HEK293 (cell line): ENCODE measurements at regions not wholly inside any gene's neighbourhood (a gene's known extent, or its start where the extent isn't known, plus 50 kb on each side); places are given as distances from the start of the nearest gene placed in this dataset.

Source experiments
- CTCF ChIA-PET: fragments of 350-600 bp; formaldehyde crosslinking; extraction: SDS; loops from one replicate; lab custom pipeline; 2021; ENCODE audit warnings: antibody characterized with exemption; lab: Yijun Ruan, JAX
- POLR2A ChIA-PET: fragments of 300-600 bp; formaldehyde crosslinking; extraction: SDS; loops from one replicate; lab custom pipeline; 2020; ENCODE audit warnings: antibody characterized with exemption, inconsistent platforms; lab: Yijun Ruan, JAX
- H3K27ac ChIP-seq: fragments of 200-500 bp; sonication (Bioruptor generic); 2 replicates; pipeline ENCODE4 v1.5.1; 2014; ENCODE audit warnings: low read depth, low read length, control low read depth, inconsistent platforms; ENCODE audit errors: extremely low read depth
- H3K36me3 ChIP-seq, 2 experiments: fragments of 200-500 bp in 1 of 2; sonication (Bioruptor generic) in 1 of 2; 1 replicate in 1 of 2; 2 replicates in 1 of 2; pipeline ENCODE4 v1.5.1; 2014 to 2017; ENCODE audit warnings: inconsistent platforms in 2 of 2, low read length in 2 of 2; ENCODE audit not compliant: control insufficient read depth in 2 of 2, insufficient read depth in 1 of 2
- H3K4me1 ChIP-seq: fragments of 200-500 bp; sonication (Bioruptor generic); 2 replicates; pipeline ENCODE4 v1.5.1; 2014; ENCODE audit warnings: mild to moderate bottlenecking, low read length, inconsistent platforms; ENCODE audit not compliant: control insufficient read depth, insufficient read depth
- H3K4me3 ChIP-seq: 2 replicates; pipeline ENCODE4 v1.5.1; 2011; ENCODE audit warnings: low read depth, mild to moderate bottlenecking, control low read depth, low read length, moderate library complexity
- H3K9me3 ChIP-seq: fragments of 200-500 bp; sonication (Bioruptor generic); 2 replicates; pipeline ENCODE4 v1.5.1; 2014; ENCODE audit warnings: low read depth, low read length, inconsistent platforms; ENCODE audit not compliant: control insufficient read depth, insufficient read depth
- GFI1B ChIP-seq: fragments of 450-650 bp; formaldehyde crosslinking; IDR thresholded peaks from 2 replicates; pipeline ENCODE4 v1.5.1; 2016; ENCODE audit warnings: missing biosample characterization, missing genetic modification characterization
- KLF9 ChIP-seq: fragments of 450-650 bp; formaldehyde crosslinking; IDR thresholded peaks from 2 replicates; pipeline ENCODE4 v1.5.1; 2016; ENCODE audit warnings: missing biosample characterization, missing genetic modification characterization, low read depth
- PRDM2 ChIP-seq: fragments of 450-650 bp; formaldehyde crosslinking; IDR thresholded peaks from 2 replicates; pipeline ENCODE4 v1.5.1; 2016; ENCODE audit warnings: missing biosample characterization, missing genetic modification characterization, borderline replicate concordance
- RBAK ChIP-seq: fragments of 450-650 bp; formaldehyde crosslinking; IDR thresholded peaks from 2 replicates; pipeline ENCODE4 v1.5.1; 2016; ENCODE audit warnings: missing biosample characterization, missing genetic modification characterization
- ZBTB1 ChIP-seq: fragments of 450-650 bp; formaldehyde crosslinking; IDR thresholded peaks from 2 replicates; pipeline ENCODE4 v1.5.1; 2016; ENCODE audit warnings: missing biosample characterization, missing genetic modification characterization
- ZBTB48 ChIP-seq: fragments of 450-650 bp; formaldehyde crosslinking; IDR thresholded peaks from 2 replicates; pipeline ENCODE4 v1.5.1; 2016; ENCODE audit warnings: missing biosample characterization, missing genetic modification characterization
- ZNF132 ChIP-seq: fragments of 450-650 bp; formaldehyde crosslinking; IDR thresholded peaks from 2 replicates; pipeline ENCODE4 v1.5.1; 2017; ENCODE audit warnings: missing biosample characterization, missing genetic modification characterization, borderline replicate concordance
- ZNF157 ChIP-seq: fragments of 450-650 bp; formaldehyde crosslinking; IDR thresholded peaks from 2 replicates; pipeline ENCODE4 v1.5.1; 2016; ENCODE audit warnings: missing biosample characterization, missing genetic modification characterization
- ZNF169 ChIP-seq: fragments of 450-650 bp; formaldehyde crosslinking; IDR thresholded peaks from 2 replicates; pipeline ENCODE4 v1.5.1; 2016; ENCODE audit warnings: missing biosample characterization, missing genetic modification characterization
- ZNF174 ChIP-seq: fragments of 450-650 bp; formaldehyde crosslinking; IDR thresholded peaks from 2 replicates; pipeline ENCODE4 v1.5.0; 2017; ENCODE audit warnings: missing biosample characterization, mild to moderate bottlenecking, missing genetic modification characterization
- ZNF311 ChIP-seq: fragments of 450-650 bp; formaldehyde crosslinking; IDR thresholded peaks from 2 replicates; pipeline ENCODE4 v1.5.1; 2017; ENCODE audit warnings: missing biosample characterization, missing genetic modification characterization, borderline replicate concordance
- ZNF335 ChIP-seq: fragments of 450-650 bp; formaldehyde crosslinking; conservative IDR thresholded peaks from 2 replicates; pipeline ENCODE4 v1.5.1; 2016; ENCODE audit warnings: missing biosample characterization, missing genetic modification characterization
- ZNF341 ChIP-seq: fragments of 450-650 bp; formaldehyde crosslinking; IDR thresholded peaks from 2 replicates; pipeline ENCODE4; 2016; ENCODE audit warnings: low read depth, missing biosample characterization, missing genetic modification characterization
- ZNF394 ChIP-seq: fragments of 450-650 bp; formaldehyde crosslinking; IDR thresholded peaks from 2 replicates; pipeline ENCODE4 v1.5.1; 2016; ENCODE audit warnings: missing biosample characterization, missing genetic modification characterization, mild to moderate bottlenecking, moderate library complexity, borderline replicate concordance
- ZNF513 ChIP-seq: fragments of 450-650 bp; IDR thresholded peaks from 2 replicates; pipeline ENCODE4 v1.5.1; 2018; ENCODE audit warnings: missing biosample characterization, missing genetic modification characterization
- ZNF514 ChIP-seq: fragments of 450-650 bp; formaldehyde crosslinking; IDR thresholded peaks from 2 replicates; pipeline ENCODE4 v1.5.1; 2016; ENCODE audit warnings: missing biosample characterization, missing genetic modification characterization
- ZNF518A ChIP-seq: fragments of 450-650 bp; formaldehyde crosslinking; conservative IDR thresholded peaks from 2 replicates; pipeline ENCODE4 v1.5.1; 2016; ENCODE audit warnings: low read depth, missing biosample characterization, missing genetic modification characterization
- ZNF558 ChIP-seq: fragments of 450-650 bp; formaldehyde crosslinking; IDR thresholded peaks from 2 replicates; pipeline ENCODE4 v1.5.1; 2016; ENCODE audit warnings: missing biosample characterization, missing genetic modification characterization
- ZNF670 ChIP-seq: fragments of 450-650 bp; formaldehyde crosslinking; IDR thresholded peaks from 2 replicates; pipeline ENCODE4 v1.5.1; 2016; ENCODE audit warnings: missing biosample characterization, missing genetic modification characterization, low read depth
- ZNF701 ChIP-seq: fragments of 450-650 bp; formaldehyde crosslinking; IDR thresholded peaks from 2 replicates; pipeline ENCODE4 v1.5.1; 2016; ENCODE audit warnings: missing biosample characterization, missing genetic modification characterization

GRCh38 chr5:165185716-165186115 is 1680.3 kb downstream of the MAT2B start:
- CTCF ChIA-PET: no interaction called here
- no peak overlapping the region for H3K27ac ChIP-seq
- TF ChIP-seq ZNF394 (tag by site-specific recombination) (no peak), ZNF311 (tag by site-specific recombination) (no peak), ZBTB48 (tag by site-specific recombination) (no peak), ZNF335 (no peak), ZNF157 (tag by site-specific recombination) (no peak), ZNF701 (tag by site-specific recombination) (no peak)
- TF ChIP-seq, all 188 proteins: peak for 0
- Histone ChIP-seq H3K4me1 (no peaks in the 10 kb centered on the region), H3K36me3 (no peaks in the 10 kb centered on the region), H3K4me3 (no peak overlapping the region), H3K9me3 (no peaks in the 10 kb centered on the region)
- POLR2A ChIA-PET: no interaction called here

- H3K9me3 ChIP-seq: no peaks in the 10 kb centered on the region
- no peak overlapping the region for H3K4me3 ChIP-seq
- no peak for TF ChIP-seq ZNF174 (tag by site-specific recombination)
- POLR2A ChIA-PET: no interaction called here
- CTCF ChIA-PET: no interaction called here
- no peaks in the 10 kb centered on the region for H3K36me3 ChIP-seq
- H3K27ac ChIP-seq: no peak overlapping the region
- H3K4me1 ChIP-seq: no peaks in the 10 kb centered on the region
Observed at GRCh38 chr5:165187815-165188214, 1682.4 kb downstream of the MAT2B start.

GRCh38 chr5:165188556-165189175 is 1683.2 kb downstream of the MAT2B start:
- Histone ChIP-seq H3K9me3 (no peaks in the 10 kb centered on the region), H3K36me3 (no peaks in the 10 kb centered on the region), H3K4me3 (no peak overlapping the region), H3K4me1 (no peaks in the 10 kb centered on the region), H3K27ac (no peak overlapping the region)
- POLR2A ChIA-PET: no interaction called here
- CTCF ChIA-PET: no interaction called here
- no peak for TF ChIP-seq ZNF514 (tag by site-specific recombination)
- TF ChIP-seq PRDM2 (tag by site-specific recombination): no peak
- no peak for TF ChIP-seq RBAK
- no peak for TF ChIP-seq KLF9
- no peak for TF ChIP-seq ZNF558 (tag by site-specific recombination)
- no peak for TF ChIP-seq ZNF132 (tag by site-specific recombination)
- TF ChIP-seq ZNF513 (tag by site-specific recombination): no peak
- TF ChIP-seq GFI1B: no peak
- TF ChIP-seq ZBTB1 (tag by site-specific recombination): no peak
- TF ChIP-seq ZNF169 (tag by site-specific recombination): no peak
- TF ChIP-seq ZNF670: no peak
- no peak for TF ChIP-seq ZNF341 (tag by site-specific recombination)
- TF ChIP-seq ZNF518A: no peak
